ENCODE measurements at regions not wholly inside any gene's neighbourhood (a gene's known extent, or its start where the extent isn't known, plus 50 kb on each side); places are given as distances from the start of the nearest gene placed in this dataset.
A peak's percentile ranks its signal among the peaks of the same experiment; 100 is the strongest.

- Histone ChIP-seq H3K4me1 (ENCODE audit: insufficient read depth, low read length) (no peaks in the 10 kb centered on the region), H3K4me2 (ENCODE audit: insufficient read depth, low read length) (no peak overlapping the region), H3K4me3 (ENCODE audit: insufficient read depth, low read length) (no peak overlapping the region), H3K9me3 (ENCODE audit: low read depth, low read length) (no peaks in the 10 kb centered on the region), H2AFZ (ENCODE audit: low read length) (no peak overlapping the region), H3K36me3 (ENCODE audit: insufficient read depth, low read length) (no peaks in the 10 kb centered on the region), H3K79me2 (ENCODE audit: insufficient read depth, low read length) (no peaks in the 10 kb centered on the region), H3K27ac (ENCODE audit: low read depth, low read length) (no peak overlapping the region), H4K20me1 (ENCODE audit: insufficient read depth, low read length) (no peaks in the 10 kb centered on the region), H3K27me3 (ENCODE audit: insufficient read depth, low read length) (no peaks in the 10 kb centered on the region)
- DNase-seq (ENCODE audit: insufficient read length, low spot score, missing footprints), result no peak
- no peak for TF ChIP-seq CTCF (IDR thresholded peaks at IDR 0.05; ENCODE audit: extremely low read depth, low read depth, low read length)
Measured at GRCh38 chr7:84502239-84502638, 307.6 kb upstream of the SEMA3A start.

GRCh38 chr7:84497873-84498272 lies 303.3 kb upstream of the SEMA3A start:
- H3K9me3 ChIP-seq (ENCODE audit: low read depth, low read length), result no peaks in the 10 kb centered on the region
- H3K36me3 ChIP-seq (ENCODE audit: insufficient read depth, low read length), result no peaks in the 10 kb centered on the region
- DNase-seq (ENCODE audit: insufficient read length, low spot score, missing footprints), result no peak
- H2AFZ ChIP-seq (ENCODE audit: low read length), result no peak overlapping the region
- no peak overlapping the region for H3K27ac ChIP-seq (ENCODE audit: low read depth, low read length)
- no peaks in the 10 kb centered on the region for H3K79me2 ChIP-seq (ENCODE audit: insufficient read depth, low read length)
- H3K4me3 ChIP-seq (ENCODE audit: insufficient read depth, low read length), result no peak overlapping the region
- H4K20me1 ChIP-seq (ENCODE audit: insufficient read depth, low read length), result no peaks in the 10 kb centered on the region
- TF ChIP-seq CTCF (IDR thresholded peaks at IDR 0.05; ENCODE audit: extremely low read depth, low read depth, low read length), result no peak
- no peak overlapping the region for H3K4me2 ChIP-seq (ENCODE audit: insufficient read depth, low read length)
- no peaks in the 10 kb centered on the region for H3K4me1 ChIP-seq (ENCODE audit: insufficient read depth, low read length)
- no peaks in the 10 kb centered on the region for H3K27me3 ChIP-seq (ENCODE audit: insufficient read depth, low read length)

GRCh38 chr7:84495128-84495527 lies 300.5 kb upstream of the SEMA3A start:
- no peak overlapping the region for H3K4me3 ChIP-seq (ENCODE audit: insufficient read depth, low read length)
- DNase-seq (ENCODE audit: insufficient read length, low spot score, missing footprints), result no peak
- H3K36me3 ChIP-seq (ENCODE audit: insufficient read depth, low read length), result no peaks in the 10 kb centered on the region
- no peaks in the 10 kb centered on the region for H4K20me1 ChIP-seq (ENCODE audit: insufficient read depth, low read length)
- H3K27ac ChIP-seq (ENCODE audit: low read depth, low read length), result no peak overlapping the region
- H2AFZ ChIP-seq (ENCODE audit: low read length), result no peak overlapping the region
- no peak for TF ChIP-seq CTCF (IDR thresholded peaks at IDR 0.05; ENCODE audit: extremely low read depth, low read depth, low read length)
- no peaks in the 10 kb centered on the region for H3K79me2 ChIP-seq (ENCODE audit: insufficient read depth, low read length)
- H3K27me3 ChIP-seq (ENCODE audit: insufficient read depth, low read length), result no peaks in the 10 kb centered on the region
- no peaks in the 10 kb centered on the region for H3K4me1 ChIP-seq (ENCODE audit: insufficient read depth, low read length)
- no peak overlapping the region for H3K4me2 ChIP-seq (ENCODE audit: insufficient read depth, low read length)
- H3K9me3 ChIP-seq (ENCODE audit: low read depth, low read length), result no peaks in the 10 kb centered on the region

GRCh38 chr7:84492098-84493034 lies 297.8 kb upstream of the SEMA3A start:
- Histone ChIP-seq H3K9me3 (ENCODE audit: low read depth, low read length) (no peaks in the 10 kb centered on the region), H3K36me3 (ENCODE audit: insufficient read depth, low read length) (no peaks in the 10 kb centered on the region), H3K4me2 (ENCODE audit: insufficient read depth, low read length) (no peak overlapping the region), H3K4me1 (ENCODE audit: insufficient read depth, low read length) (no peaks in the 10 kb centered on the region), H4K20me1 (ENCODE audit: insufficient read depth, low read length) (no peaks in the 10 kb centered on the region), H3K79me2 (ENCODE audit: insufficient read depth, low read length) (no peaks in the 10 kb centered on the region), H3K27me3 (ENCODE audit: insufficient read depth, low read length) (no peaks in the 10 kb centered on the region), H3K4me3 (ENCODE audit: insufficient read depth, low read length) (no peak overlapping the region), H2AFZ (ENCODE audit: low read length) (peak overlapping the region; percentile 27), H3K27ac (ENCODE audit: low read depth, low read length) (no peak overlapping the region)
- DNase-seq (ENCODE audit: insufficient read length, low spot score, missing footprints), result no peak
- TF ChIP-seq CTCF (IDR thresholded peaks at IDR 0.05; ENCODE audit: extremely low read depth, low read depth, low read length), result no peak
